Dermis blood vessel endothelial cell (primary cell): ENCODE measurements at regions not wholly inside any gene's neighbourhood (a gene's known extent, or its start where the extent isn't known, plus 50 kb on each side); places are given as distances from the start of the nearest gene placed in this dataset.

Source experiments
- DNase-seq: peaks from one replicate; pipeline ENCODE4 v3.0.0; 2010

DNA sequence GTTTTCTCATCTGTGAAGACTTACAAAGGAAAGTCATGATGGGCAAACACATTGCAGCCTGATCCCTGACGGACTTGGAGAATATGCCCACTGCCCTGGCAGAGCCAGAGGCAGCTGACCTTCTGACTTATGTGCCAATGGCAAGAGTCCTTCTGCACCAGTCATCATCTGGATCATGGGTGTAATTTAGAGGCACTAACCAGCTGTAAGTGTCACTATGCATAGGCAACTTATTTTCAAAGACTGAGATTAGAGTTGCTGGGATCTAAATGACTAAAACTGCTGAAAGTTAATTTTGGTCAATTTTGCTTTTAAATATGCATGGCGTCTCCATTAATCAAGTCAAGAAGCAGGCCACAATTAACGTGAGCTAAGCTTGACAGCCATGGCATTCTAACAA lies 261.2 kb downstream of the BCL11A start:
- no peak for DNase-seq

DNA sequence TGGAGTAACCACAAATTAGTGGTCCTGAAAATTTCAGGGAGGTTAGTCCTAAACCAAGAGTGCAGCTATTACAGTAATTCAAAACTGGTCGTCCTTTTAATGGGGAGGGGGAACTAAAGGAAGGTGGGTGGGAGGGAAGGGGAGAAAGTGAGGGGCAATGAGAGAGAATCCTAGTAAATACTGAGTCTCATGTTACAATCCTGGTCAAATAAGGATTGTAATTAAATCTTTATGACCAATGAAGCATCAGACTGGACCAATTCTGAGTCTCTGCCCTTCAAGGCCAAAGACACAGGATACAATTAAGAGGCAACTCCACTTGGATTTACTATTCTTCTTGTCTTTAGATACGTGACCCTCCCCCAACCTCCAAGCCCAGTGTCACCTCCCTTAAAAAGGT lies 262.9 kb downstream of the BCL11A start:
- no peak for DNase-seq

DNA sequence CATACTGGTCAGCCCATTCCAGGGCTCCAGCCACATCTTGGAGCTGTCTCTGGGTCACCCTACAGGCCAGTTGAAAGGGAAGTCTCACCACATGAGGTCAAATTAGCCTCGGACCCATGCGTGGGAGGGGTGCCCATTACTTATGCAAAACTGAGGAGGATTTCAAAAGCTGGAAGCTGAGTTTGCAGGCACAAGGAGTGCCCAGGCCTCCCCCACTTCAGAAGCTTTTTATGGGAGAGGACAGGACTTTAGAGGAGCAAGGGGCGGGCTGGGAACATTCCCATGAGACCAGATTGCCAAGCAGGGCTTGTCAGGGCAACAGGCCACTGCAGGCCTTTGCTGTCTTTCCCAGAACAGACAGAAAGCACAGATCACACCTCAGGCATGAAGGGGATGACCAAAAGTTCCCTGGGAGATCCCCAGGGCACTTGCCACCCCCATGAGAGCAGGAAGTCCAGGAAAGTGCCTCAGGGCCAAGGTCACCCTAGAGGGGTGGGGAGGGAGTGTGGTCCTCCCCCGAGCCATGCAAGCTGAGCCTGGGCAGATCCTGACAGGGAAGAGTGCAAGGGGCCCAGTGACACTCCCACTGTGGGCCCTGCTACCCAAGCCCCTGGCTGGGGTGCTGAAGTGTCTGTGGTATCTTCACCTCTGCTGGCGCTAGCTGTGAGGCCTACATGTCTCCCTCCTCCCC lies 267.7 kb downstream of the BCL11A start:
- no peak for DNase-seq

DNA sequence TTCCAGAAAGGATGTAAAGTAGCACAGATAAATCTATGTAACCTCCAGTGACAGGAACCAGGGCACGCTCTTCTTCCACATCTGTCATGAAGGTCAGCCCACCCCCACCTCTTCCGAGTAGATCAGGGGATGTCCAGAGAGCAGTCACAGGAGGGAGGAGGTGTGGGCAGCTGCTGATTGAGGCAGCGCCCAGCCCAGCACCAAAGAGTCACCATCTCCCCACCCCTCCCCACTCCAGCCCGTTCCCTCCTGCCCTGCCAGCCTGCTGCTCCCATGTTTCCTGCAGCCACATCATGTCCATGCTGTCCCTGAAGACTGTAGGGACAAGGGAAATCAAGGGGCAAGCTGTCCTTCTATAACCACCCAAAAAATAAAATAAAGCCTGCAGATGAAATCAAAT lies 269.8 kb downstream of the BCL11A start:
- no peak for DNase-seq

DNA sequence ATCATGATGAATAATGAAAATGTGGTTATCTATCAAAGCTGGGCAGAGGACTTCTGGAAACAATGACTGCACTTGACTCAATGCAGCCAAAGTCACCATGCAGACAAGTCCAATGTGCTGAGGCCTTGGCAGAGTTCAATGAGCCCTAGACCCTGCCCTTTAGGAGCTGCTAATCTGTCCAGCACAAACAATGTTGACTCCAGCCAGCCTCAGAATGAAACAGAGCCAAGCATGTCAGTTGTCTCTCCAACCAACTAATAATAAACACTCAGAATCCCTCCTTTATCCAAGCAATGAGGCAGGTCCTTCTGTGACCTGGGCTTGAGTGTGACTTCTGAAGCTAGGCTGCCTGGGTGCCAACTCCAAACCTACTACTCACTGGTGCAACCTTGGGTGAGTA lies 270.6 kb downstream of the BCL11A start:
- DNase-seq: no peak

DNA sequence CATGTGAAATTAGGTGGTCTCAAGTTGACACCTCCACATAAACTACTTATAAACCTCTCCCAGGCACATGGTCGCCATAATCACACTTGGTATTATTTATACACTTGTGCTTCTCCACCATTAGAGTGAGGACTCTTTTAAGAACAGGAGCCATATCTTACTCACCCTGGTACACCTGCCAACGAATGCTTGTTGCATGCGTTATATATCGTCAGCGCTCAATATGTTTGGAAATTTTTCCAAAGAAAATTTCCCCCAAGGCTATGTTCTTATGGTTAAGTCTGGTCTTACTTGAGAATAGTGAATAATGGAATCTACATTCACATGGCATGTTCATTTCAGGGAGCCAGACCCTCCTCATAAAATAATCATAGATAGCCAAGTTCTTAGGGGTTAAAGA lies 271.7 kb downstream of the BCL11A start:
- DNase-seq: no peak

DNA sequence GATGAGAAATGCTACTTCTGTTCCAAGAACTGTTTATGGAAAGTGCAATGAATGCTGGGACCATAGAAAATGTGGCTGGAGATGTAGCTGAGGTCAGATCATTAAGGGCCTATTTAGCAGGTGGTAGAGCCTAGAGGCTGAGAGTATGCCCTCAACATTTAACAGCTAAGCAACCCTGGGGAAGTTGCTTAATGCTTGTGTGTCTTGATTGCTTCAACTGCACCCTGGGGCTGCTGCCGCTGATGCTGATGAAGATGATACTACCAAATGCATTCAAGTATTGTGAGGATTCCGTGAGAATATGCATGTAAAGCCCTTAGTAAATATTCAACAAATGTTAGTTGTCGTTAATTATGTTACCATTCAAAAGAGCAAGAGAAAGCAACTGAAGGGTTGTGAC lies 273.2 kb downstream of the BCL11A start:
- no peak for DNase-seq

DNA sequence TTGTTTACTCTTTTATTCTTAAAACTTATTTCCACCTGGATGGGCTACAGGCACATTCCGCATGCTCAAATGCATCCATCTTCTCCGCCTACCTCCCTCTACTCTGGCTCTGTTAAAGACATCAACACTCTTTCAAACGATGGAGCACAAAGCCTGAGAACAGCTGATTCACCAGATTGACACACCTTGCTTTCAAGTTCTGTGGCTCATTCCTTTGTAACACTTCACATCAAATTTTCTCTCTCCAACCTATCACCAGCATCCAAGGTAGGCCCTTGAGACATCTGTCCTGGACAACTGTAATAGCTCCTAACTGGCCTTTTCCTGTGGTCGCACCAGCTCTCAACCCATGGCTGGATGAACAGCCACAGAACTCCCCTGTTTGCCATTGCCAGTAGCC lies 274.5 kb downstream of the BCL11A start:
- DNase-seq: no peak

DNA sequence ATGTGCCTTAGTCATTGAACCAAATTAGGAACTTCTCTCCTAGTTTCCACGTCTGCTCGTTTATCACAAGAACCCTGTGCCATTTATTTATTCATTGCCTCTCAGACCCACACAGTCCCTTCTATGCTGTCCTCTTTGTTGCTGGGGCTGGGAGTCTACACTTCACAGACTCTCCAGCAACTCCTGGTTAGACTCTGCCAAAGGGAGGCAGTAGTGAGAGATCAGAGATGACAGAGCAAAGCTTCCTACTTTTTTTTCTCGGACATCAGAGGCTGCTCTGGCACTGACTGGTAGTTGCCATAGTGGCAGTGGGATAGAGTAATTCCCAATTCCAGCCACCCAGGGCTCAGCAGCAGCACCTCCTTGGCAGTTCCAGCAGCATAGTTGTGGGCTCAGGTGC lies 277.5 kb downstream of the BCL11A start:
- no peak for DNase-seq

DNA sequence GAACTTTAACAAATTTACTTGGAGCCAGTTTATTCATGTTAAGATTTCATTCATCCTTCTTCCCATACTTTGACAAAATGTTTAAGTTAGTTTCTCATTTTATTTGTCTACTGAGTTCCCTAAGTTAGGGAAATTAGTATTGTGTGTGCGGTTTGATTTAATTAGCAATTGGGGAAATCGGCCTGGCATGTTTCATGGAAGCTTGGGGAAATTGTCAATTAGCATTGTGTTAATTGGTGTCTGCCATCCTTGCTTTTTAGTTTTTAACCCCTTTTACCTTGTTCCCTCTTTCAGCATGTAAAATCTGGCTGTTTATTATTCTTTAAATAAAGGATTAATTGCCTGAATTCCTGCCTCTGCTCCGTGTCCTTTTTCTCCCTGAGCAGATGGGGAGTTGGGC lies 279.6 kb downstream of the BCL11A start:
- no peak for DNase-seq

DNA sequence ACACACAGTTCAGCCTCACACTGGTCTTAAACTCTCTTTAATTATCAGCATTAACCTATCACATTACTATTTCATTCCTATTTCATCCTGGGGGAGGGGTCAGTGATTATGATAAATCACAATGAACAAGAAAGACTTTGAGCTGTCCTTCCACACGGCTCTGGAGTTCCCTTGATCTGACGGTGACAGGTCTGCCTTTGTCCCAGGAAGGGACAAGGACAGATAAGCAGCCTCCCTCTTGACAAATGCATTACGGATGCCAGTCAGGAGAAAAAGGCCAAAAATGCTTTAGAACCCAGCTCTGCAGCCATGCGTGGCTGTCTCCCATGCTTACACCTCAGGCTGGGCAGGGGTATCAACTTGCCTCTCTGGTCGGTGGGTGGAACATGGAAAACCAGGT lies 281.7 kb downstream of the BCL11A start:
- DNase-seq: no peak

DNA sequence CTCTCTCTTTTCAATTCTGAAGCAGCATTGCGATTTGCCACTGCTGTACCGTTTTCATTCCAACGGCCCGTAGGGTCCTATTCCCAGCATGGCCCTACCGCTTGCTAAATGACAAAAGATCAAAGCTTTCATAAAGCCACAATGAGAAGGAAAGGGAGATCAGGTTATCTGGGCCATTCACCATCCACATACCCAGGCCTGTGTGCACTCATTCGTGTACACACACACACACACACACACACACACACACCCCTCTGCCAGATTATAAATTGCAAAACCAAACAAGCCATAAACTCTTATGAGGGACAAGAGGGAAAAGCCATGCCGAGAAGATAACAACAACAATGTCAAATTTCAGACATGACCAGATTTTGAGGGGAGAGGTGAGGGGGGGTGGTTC lies 282.3 kb downstream of the BCL11A start:
- DNase-seq: no peak

DNA sequence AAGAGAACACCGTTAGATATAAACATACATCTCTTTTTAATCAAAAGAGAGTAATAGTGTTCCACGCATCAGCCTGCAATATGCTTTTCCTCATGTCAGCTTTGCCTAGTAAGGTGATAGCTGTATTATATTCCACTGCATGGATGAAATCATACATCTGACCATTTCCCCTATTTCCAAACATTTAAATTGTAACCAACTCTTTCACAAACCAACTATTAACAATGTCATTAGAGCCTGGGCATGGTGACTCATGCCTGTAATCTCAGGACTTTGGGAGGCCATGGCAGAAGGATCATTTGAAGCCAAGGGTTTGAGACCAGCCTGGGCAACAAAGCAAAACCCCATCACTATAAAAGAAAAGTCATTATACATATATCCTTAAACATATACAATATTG lies 284.8 kb downstream of the BCL11A start:
- DNase-seq: no peak

DNA sequence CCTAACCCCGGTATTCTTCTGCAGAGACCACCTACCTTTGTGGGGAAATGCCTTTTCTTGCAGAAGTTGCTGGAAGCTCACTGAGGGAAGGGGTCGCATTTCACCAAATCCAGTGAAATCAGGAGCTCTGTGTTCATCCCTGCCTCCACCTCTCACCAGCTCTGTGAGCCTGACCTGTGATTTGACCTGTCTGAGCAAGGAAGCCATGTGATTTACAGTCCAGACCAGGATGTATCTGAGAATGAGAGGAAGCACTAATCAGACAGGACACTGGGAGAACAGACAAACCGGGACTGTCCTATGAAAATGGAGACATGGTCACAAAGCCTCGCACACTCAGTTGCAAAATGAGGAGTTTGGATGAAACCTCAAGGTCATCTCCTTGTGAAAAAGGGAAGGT lies 285.4 kb downstream of the BCL11A start:
- no peak for DNase-seq

DNA sequence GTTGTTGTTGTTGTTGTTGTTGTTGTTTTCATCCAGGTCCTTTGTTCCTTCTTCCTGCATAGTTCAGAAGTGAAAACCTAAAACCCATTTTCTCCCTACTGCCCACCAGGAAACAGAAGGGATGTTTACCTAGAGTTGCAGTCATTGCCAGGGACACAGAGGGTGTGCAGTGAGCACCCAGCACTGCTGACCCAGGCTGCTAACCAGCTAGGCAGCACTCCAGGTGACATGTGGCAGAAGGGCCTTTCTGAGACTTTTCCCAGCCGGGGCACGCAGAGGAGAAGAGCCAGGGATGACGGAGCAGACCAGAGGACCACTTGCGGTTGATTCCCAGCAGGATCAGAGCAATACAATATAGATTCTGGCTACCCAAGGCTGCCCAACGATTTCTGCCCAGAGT lies 286.3 kb downstream of the BCL11A start:
- DNase-seq: no peak

DNA sequence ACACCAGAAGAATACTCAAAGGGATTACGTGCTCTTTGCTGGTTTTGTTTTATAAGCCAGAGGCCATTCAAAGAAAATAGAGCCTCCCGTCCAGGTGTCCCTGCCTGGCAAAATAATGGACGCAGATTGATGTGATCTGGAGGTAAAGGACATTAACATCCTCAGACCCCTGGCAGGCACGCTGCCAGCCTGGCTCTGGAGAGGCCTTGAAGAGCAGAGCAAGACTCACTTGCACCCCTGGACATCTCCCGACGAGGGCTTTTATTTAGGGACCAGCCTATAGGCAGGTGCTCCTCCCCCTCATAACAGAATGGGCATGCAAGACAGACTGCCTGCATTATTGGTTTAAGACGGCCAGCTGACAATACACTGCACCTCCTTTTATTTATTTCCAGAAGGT lies 291.3 kb downstream of the BCL11A start:
- no peak for DNase-seq

DNA sequence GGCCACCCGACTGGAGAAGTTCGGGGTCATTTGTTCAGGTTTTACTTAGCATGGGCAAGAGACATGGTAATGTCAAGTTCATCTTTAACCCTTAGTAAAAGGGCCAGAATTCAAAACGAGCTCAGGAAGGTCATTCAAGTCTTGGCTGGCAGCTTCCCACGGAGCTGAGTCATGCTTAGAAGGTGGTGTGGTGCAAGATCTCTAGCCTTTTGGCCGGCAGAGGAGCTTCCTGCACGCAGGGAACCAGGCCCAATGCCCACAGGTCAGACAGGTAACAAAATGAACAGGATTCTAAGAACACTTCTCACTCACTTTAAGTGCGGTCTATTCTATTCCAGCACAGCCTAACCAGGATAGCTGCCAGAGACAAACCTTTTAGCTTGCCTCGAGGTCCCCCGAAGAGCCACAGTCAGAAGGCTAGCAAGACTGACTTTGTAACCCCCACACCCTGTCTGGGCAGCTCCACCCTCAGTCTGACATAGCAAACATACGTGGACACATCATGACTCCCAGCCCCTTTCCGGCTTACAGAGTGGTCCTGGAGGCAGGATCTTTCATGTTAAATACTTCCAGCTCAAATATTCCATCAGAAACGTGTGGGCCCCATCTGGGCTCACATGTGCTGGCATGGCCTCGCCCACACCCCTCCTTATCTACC lies 292.7 kb downstream of the BCL11A start:
- no peak for DNase-seq

DNA sequence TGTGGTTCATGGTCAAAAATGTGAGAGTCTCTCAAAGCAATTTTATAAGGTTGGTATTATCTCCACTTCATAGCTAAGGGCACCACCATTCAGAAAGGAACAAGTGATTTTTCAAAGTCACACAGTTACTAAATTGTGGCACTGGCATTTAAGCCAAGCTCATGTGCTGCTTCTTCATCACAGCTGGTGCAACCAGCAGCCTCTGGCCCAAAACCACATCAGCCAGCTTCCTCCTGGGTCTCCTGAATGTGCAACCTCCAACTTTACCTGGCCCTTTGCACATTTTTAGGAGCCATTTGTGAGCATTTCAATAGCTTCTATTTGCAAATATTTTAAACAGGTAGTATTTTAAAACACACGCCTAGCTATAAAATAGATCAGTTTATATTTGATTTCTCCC lies 293.7 kb downstream of the BCL11A start:
- DNase-seq: no peak

DNA sequence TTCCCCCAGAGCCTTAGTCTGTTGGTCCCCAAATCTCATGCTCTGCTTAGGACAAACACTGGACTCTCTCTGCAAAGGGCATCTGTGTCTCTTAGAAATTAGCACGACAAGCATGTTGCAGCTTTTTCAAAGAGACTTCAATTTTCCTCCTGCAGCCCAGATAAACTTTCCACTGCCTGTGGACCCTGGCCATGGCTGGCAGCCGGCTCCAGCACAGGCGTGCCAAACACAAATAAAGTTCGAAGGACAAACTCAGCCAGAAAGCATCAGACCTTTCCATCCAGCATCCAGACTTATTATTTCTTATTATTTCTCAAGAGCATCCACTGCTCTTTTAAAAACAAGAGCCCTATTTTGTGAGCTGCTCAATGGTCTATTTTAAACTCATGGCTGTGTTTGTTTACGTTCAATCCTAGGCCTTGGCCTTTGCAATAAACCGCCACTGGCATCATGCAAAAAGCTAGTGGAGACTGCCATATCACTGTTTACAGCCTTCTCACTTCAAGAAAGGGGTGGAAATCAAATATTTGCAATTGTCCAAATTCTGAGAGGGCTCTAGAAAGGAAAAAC lies 300.8 kb downstream of the BCL11A start:
- no peak for DNase-seq

DNA sequence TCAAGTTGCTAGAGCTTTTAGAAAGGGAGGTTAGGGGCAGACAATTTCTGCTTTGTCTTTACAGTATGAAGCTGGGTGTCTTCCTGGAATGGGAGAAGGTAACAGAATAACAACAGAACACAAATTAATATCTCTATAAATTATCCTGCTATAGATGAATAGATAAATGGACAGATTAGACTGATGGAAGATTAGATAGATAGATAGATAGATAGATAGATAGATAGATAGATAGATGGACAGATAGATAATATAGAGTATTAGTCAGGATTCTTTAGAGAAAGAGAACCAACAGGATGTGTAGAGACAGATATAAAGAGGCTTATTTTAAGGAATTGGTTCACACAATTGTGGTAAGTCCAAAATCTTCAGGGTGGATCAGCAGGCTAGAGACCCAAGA lies 302.2 kb downstream of the BCL11A start:
- DNase-seq: no peak

DNA sequence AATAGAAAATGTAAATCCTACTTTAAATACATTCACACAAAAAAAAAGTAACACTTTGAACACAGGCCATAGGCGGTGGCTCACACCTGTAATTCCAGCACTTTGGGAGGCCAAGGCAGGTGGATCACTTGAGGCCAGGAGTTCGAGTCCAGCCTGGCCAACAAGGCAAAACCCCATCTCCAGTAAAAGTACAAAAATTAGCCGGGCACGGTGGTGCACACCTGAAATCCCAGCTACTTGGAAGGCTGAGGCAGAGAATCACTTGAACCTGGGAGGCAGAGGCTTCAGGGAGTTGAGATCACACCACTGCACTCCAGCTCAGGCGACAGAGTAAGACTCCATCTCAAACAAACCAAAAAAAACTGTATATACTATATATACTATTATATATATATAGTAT lies 303.6 kb downstream of the BCL11A start:
- no peak for DNase-seq

DNA sequence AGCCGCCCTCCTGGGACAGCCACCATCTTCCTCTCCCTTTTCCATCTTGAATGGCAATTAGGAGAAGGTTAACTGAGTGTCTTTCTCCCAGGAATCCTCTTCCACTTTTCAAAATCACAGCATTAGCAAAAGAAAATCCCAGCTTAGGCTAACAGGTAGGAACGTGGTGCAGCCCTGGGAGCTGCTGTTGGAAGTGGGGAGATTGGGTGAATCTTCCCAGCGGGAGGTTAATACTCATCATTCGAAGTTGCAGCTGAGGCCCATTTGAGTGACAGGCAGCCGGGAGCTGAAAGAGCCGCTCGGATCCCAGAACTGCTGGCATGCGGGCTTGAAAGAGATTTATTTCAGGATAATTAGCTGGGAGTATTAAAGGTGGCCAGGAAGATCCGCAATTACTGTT lies 306.0 kb downstream of the BCL11A start:
- no peak for DNase-seq

DNA sequence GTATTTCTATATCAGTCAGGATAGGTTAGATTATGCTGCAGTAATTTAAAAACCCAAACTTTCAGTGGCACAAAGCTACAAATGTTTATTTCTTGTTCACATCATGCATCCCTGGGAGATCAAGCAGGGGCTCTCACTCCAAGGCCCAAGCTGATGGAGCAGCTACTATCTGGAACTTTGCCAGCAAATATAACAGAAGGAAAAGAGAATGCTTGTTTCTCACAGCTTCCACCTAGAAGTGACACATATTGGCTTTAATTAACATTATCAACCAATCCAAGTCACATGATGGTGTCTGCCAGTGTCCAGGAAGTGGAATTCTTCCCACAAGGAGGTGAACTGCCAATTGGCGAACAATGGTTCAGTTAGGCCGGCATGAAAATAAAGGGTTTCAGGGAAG lies 306.9 kb downstream of the BCL11A start:
- DNase-seq: no peak

DNA sequence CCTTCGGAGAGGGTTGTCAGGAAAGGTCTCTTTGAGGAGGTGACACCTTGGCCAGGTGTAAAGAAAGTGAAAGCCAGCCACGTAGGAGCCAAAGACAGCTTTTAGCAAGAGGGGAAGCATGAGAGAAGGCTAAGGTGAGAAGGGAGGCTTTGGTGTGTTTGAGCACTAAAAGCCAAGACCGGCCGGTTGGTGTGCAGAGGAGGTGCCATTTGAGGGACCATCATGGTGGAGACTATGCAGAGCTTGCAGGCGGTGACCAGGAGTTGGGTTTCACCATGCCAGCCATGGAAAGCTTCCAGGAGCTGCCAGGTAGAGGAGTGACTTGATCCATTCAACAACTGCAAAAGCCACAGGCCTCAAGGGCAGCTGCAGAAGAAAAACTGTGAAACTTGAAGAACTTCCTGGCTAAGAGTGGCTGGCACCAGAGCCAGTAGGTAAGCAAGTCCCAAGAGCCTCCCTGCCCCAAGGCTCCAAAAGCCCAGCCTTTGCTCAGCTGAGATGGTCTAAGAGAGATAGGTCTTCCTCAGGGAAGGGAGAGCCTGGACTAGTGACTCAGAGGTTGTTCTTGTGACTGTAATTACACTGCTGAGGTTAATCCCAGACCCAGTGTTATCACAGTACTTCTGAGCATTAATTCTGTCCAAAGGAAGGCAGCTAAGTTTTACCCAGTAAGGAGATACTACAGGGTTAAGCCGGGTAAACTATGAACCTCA lies 319.0 kb downstream of the BCL11A start:
- no peak for DNase-seq
